EL (cell line): ENCODE measurements at regions not wholly inside any gene's neighbourhood (a gene's known extent, or its start where the extent isn't known, plus 50 kb on each side); places are given as distances from the start of the nearest gene placed in this dataset.

ENCODE experiments used
- DNase-seq: peaks from one replicate; pipeline ENCODE4 v3.0.0-alpha.2; 2016

GRCh38 chr5:175808711-175809110, 62.7 kb upstream of the CPLX2 start:
- DNase-seq = no peak

DNA sequence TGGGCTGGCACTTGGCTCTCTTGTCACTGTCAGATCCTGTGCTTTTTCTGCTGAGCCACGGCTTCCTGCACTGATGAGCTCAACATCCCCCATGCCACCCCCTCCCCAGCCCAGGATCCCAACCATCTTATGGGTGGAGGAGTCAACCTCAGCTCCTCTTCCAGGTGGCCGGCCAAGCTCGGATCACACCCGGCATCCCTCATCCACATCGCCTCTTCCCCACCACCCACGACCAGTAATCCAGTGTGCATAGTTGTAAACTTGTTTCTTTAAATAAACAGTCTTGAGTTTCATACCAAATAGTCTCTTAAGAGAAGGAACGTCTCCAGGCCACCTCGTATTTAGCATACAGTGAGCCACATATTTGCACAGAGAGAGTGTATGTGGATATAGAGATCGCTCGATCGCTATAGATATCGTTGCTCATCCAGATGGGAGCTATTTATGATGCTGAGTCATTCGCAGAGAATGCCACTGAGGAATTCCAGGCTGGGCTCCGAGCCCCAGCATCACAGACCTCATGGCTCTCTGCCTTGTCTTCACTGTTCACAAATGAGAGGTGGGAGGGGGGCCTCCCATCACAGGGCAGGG, 61.8 kb upstream of the CPLX2 start:
- peak; percentile 99 for DNase-seq

GRCh38 chr5:175810457-175810856, 60.9 kb upstream of the CPLX2 start:
- DNase-seq = no peak

DNA sequence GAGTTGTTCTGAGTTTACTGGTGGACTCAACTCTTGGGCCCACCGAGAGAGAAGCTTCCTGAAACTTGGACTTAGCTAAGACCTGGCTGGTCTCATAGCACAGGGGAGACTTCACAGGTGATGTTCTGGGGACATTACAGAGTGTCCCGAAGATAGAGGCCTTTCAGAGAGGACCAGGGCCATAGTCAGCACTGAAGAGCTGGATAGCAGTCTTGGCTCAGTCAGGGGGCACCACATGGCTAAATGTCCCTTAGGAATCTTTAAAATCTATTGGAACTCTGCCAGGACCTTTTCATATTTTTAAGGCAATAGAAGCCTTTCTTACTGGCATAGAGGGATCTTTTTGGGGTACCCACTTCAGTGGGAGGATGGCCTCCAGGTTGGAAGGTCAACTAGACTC, 59.8 kb upstream of the CPLX2 start:
- no peak for DNase-seq

DNA sequence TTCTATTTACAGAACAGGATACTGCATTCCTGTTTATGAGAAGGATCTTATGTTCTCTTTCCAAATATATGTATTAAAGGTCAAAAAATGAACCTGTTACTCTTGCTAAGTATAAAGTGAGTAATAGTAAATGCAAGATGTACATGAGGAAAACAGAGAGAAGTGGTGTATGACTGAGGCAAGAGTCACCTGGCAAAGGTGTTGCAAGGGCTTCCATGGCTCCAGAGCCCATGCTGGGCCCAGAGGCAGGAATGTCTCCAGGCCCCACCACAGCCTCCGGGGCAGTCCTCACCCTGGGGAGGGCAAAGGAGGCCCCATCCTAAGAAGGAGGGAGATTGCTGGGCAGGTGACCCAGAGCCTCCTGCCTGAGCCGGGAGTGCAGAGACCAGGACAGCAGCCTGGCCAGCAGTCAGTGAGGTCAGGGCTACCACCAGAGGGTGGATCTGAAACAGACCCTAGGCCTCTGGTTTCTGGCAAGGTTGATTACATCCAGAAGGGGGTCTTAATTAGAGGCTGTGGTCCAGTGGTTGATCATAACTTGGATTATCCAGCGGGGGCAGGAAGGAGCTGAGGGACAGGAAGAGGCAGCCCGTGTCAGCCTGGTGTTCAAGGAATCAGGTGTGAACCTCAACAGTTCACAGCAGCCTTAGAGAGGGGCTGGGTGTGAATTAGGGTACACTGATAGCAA, 57.3 kb upstream of the CPLX2 start:
- no peak for DNase-seq

GRCh38 chr5:175814691-175815090, 56.7 kb upstream of the CPLX2 start:
- DNase-seq = peak; percentile 92

- no peak for DNase-seq
Measured at GRCh38 chr5:175815126-175815913, 56.1 kb upstream of the CPLX2 start.

- no peak for DNase-seq
Measured at GRCh38 chr5:175816348-175816747, 55.0 kb upstream of the CPLX2 start.

GRCh38 chr5:175819090-175819425, 52.3 kb upstream of the CPLX2 start:
- no peak for DNase-seq

GRCh38 chr5:175820230-175820629, 51.1 kb upstream of the CPLX2 start:
- no peak for DNase-seq
